Liver (tissue), 3 donors: ENCODE measurements at regions not wholly inside any gene's neighbourhood (a gene's known extent, or its start where the extent isn't known, plus 50 kb on each side); places are given as distances from the start of the nearest gene placed in this dataset.
"Not testable (repeated sequence)": the region's sequence is repeated elsewhere in the genome, so short reads cannot be mapped to it uniquely, and the experiment has no call there.

Experiments used
- CTCF ChIP-seq: fragments of 150-350 bp; IDR thresholded peaks from 2 replicates; pipeline ENCODE4 v1.5.1; 2017; ENCODE audit warnings: improper control_type of control experiment, low read depth, low read length; ENCODE audit not compliant: missing input control
- GABPA ChIP-seq, 2 donors: IDR thresholded peaks in 1 of 2; conservative IDR thresholded peaks in 1 of 2; 2 replicates each; pipeline ENCODE4 v1.6.1; 2016; ENCODE audit warnings: antibody characterized with exemption in 2 of 2, mild to moderate bottlenecking in 1 of 2, moderate library complexity in 1 of 2
- HNF4A ChIP-seq, 2 donors: conservative IDR thresholded peaks; 2 replicates each; pipeline ENCODE4 v1.6.1; 2016; ENCODE audit warnings: antibody characterized with exemption in 2 of 2, mild to moderate bottlenecking in 2 of 2
- RXRA ChIP-seq, 2 donors: IDR thresholded peaks; 2 replicates each; pipeline ENCODE4 v1.6.1; 2017 to 2018; ENCODE audit warnings: antibody characterized with exemption in 2 of 2, mild to moderate bottlenecking in 1 of 2
- SP1 ChIP-seq: IDR thresholded peaks from 2 replicates; pipeline ENCODE4 v1.6.1; 2018; ENCODE audit warnings: antibody characterized with exemption, mild to moderate bottlenecking
- TAF1 ChIP-seq: conservative IDR thresholded peaks from 2 replicates; pipeline ENCODE4 v1.6.1; 2016; ENCODE audit warnings: antibody characterized with exemption, mild to moderate bottlenecking
- donor health status: healthy.
- donor health status: healthy.

GRCh38 chr4:3602886-3603645, 70.8 kb upstream of the LRPAP1 start:
- TF ChIP-seq RXRA (IDR thresholded peaks at IDR 0.05); CTCF; TAF1; SP1; HNF4A (conservative IDR thresholded peaks at IDR 0.05); GABPA (IDR thresholded peaks at IDR 0.05 in 1 of 2, conservative IDR thresholded peaks at IDR 0.05 in 1 of 2): not testable (repeated sequence)
